Keratinocyte (primary cell): ENCODE measurements at regions not wholly inside any gene's neighbourhood (a gene's known extent, or its start where the extent isn't known, plus 50 kb on each side); places are given as distances from the start of the nearest gene placed in this dataset.

Experiments
- DNase-seq: peaks from one replicate; pipeline ENCODE4 v3.0.0-alpha.2; 2011; ENCODE audit warnings: low read depth, missing footprints, low spot score
- FAIRE-seq: peaks from 2 replicates; lab custom pipeline; 2011; peaks lifted over from hg19 to GRCh38; lab: Jason Lieb, UNC
- H2AFZ ChIP-seq: 2 replicates; pipeline ENCODE4 v1.6.0; 2012; ENCODE audit warnings: low read length, control low read depth, inconsistent platforms; ENCODE audit not compliant: control insufficient read depth
- H3K27ac ChIP-seq: 2 replicates; pipeline ENCODE4 v1.5.1; 2011; ENCODE audit warnings: low read length; ENCODE audit not compliant: control insufficient read depth, insufficient read depth
- H3K27me3 ChIP-seq: 3 replicates; pipeline ENCODE4 v1.6.0; 2011; ENCODE audit warnings: low read length; ENCODE audit not compliant: control insufficient read depth, insufficient read depth; ENCODE audit errors: extremely low read depth
- H3K36me3 ChIP-seq, 2 experiments: 2 replicates in 1 of 2; 3 replicates in 1 of 2; pipeline ENCODE4 v1.5.1; 2011; ENCODE audit warnings: low read length in 2 of 2, mild to moderate bottlenecking in 1 of 2; ENCODE audit not compliant: control insufficient read depth in 2 of 2, insufficient read depth in 2 of 2; ENCODE audit errors: extremely low read depth in 1 of 2
- H3K4me1 ChIP-seq: 3 replicates; pipeline ENCODE4 v1.5.1; 2011; ENCODE audit warnings: low read length; ENCODE audit not compliant: control insufficient read depth, insufficient read depth; ENCODE audit errors: extremely low read depth
- H3K4me2 ChIP-seq: 3 replicates; pipeline ENCODE4 v1.6.0; 2011; ENCODE audit warnings: low read depth, low read length; ENCODE audit not compliant: control insufficient read depth, insufficient read depth; ENCODE audit errors: extremely low read depth
- H3K4me3 ChIP-seq, 3 experiments: fragments of 200-600 bp in 1 of 3; sonication (generic) in 1 of 3; 2 replicates in 2 of 3; 3 replicates in 1 of 3; pipeline ENCODE4 v1.5.1; 2011 to 2016; ENCODE audit warnings: low read length in 3 of 3, mild to moderate bottlenecking in 3 of 3, control low read depth in 2 of 3, inconsistent platforms in 1 of 3, low read depth in 1 of 3, mixed read lengths in 1 of 3, mixed run types in 1 of 3, moderate library complexity in 1 of 3; ENCODE audit not compliant: control insufficient read depth in 2 of 3, insufficient read depth in 2 of 3; ENCODE audit errors: extremely low read depth in 1 of 3
- H3K79me2 ChIP-seq: 2 replicates; pipeline ENCODE4 v1.6.0; 2012; ENCODE audit warnings: low read length; ENCODE audit not compliant: control insufficient read depth, insufficient read depth
- H3K9ac ChIP-seq: 3 replicates; pipeline ENCODE4 v1.6.0; 2011; ENCODE audit warnings: low read length; ENCODE audit not compliant: control insufficient read depth, insufficient read depth; ENCODE audit errors: extremely low read depth
- H3K9me1 ChIP-seq: 3 replicates; pipeline ENCODE4 v1.6.0; 2011; ENCODE audit warnings: low read length; ENCODE audit not compliant: control insufficient read depth, insufficient read depth; ENCODE audit errors: extremely low read depth
- H3K9me3 ChIP-seq: 2 replicates; pipeline ENCODE4 v1.5.1; 2012; ENCODE audit warnings: low read depth, low read length; ENCODE audit not compliant: control insufficient read depth
- H4K20me1 ChIP-seq: 3 replicates; pipeline ENCODE4 v1.6.0; 2011; ENCODE audit warnings: low read length; ENCODE audit not compliant: control insufficient read depth, insufficient read depth; ENCODE audit errors: extremely low read depth
- CTCF ChIP-seq, 3 experiments: IDR thresholded peaks in 1 of 3; conservative IDR thresholded peaks in 1 of 3; optimal IDR thresholded peaks in 1 of 3; 2 replicates in 2 of 3; 3 replicates in 1 of 3; pipeline versions ENCODE3 to v1.5.1; 2011; ENCODE audit warnings: low read length in 3 of 3, mild to moderate bottlenecking in 3 of 3, moderate library complexity in 2 of 3, control low read depth in 1 of 3, inconsistent platforms in 1 of 3; ENCODE audit not compliant: insufficient read depth in 2 of 3; ENCODE audit errors: extremely low read depth in 1 of 3
- EZH2 ChIP-seq: IDR thresholded peaks from one replicate; pipeline ENCODE4 v1.6.1; 2012; ENCODE audit warnings: inconsistent platforms, mild to moderate bottlenecking, low read length, moderate library complexity
- dilution Hi-C: fragments of 300-500 bp; cut with MboI; formaldehyde crosslinking; loops from one replicate; pipeline ENCODE4 v1.7.0; 2020; ENCODE audit warnings: low sequenced_read_pairs; ENCODE audit not compliant: extremely low pct_ligation_motif_present

GRCh38 chr5:3282841-3283240, 312.8 kb upstream of the IRX1 start:
- Histone ChIP-seq H4K20me1 (no peaks in the 10 kb centered on the region), H3K36me3 (no peaks in the 10 kb centered on the region), H3K4me2 (no peak overlapping the region), H3K4me1 (no peaks in the 10 kb centered on the region), H3K4me3 (no peak overlapping the region), H3K79me2 (no peaks in the 10 kb centered on the region), H3K9me3 (peaks cover 5% of the 10 kb centered on the region), H3K9me1 (no peaks in the 10 kb centered on the region), H3K9ac (no peak overlapping the region), H2AFZ (no peak overlapping the region), H3K27ac (no peak overlapping the region), H3K27me3 (no peaks in the 10 kb centered on the region)
- dilution Hi-C loops, result no loop called here
- no peak for DNase-seq
- TF ChIP-seq EZH2, result no peak
- no peak for FAIRE-seq

- H3K9ac ChIP-seq, result no peak overlapping the region
- no peaks in the 10 kb centered on the region for H3K36me3 ChIP-seq
- no peaks in the 10 kb centered on the region for H3K27me3 ChIP-seq
- H3K4me1 ChIP-seq, result no peaks in the 10 kb centered on the region
- H3K4me3 ChIP-seq, result no peak overlapping the region
- H4K20me1 ChIP-seq, result no peaks in the 10 kb centered on the region
- H3K79me2 ChIP-seq, result no peaks in the 10 kb centered on the region
- H3K27ac ChIP-seq, result no peak overlapping the region
- no peak overlapping the region for H3K4me2 ChIP-seq
- TF ChIP-seq CTCF (optimal IDR thresholded peaks at IDR 0.05 in 1 of 3, IDR thresholded peaks at IDR 0.05 in 1 of 3, conservative IDR thresholded peaks at IDR 0.05 in 1 of 3; ENCODE audit: extremely low read depth in 1 of 3, insufficient read depth in 2 of 3, low read length in 3 of 3) (no peak), EZH2 (no peak)
- no peak for DNase-seq
- H3K9me1 ChIP-seq, result no peaks in the 10 kb centered on the region
- FAIRE-seq, result no peak
- dilution Hi-C loops, result no loop called here
- H3K9me3 ChIP-seq, result peaks cover 5% of the 10 kb centered on the region
- no peak overlapping the region for H2AFZ ChIP-seq
Observed at GRCh38 chr5:3281366-3281765, 314.3 kb upstream of the IRX1 start.

- DNase-seq (no peak), FAIRE-seq (no peak)
- no peaks in the 10 kb centered on the region for H3K4me1 ChIP-seq
- no peak overlapping the region for H3K9ac ChIP-seq
- H2AFZ ChIP-seq, result no peak overlapping the region
- H3K27me3 ChIP-seq, result no peaks in the 10 kb centered on the region
- H3K9me1 ChIP-seq, result no peaks in the 10 kb centered on the region
- no peak overlapping the region for H3K4me2 ChIP-seq
- H3K79me2 ChIP-seq, result no peaks in the 10 kb centered on the region
- no peaks in the 10 kb centered on the region for H4K20me1 ChIP-seq
- TF ChIP-seq CTCF (optimal IDR thresholded peaks at IDR 0.05 in 1 of 3, IDR thresholded peaks at IDR 0.05 in 1 of 3, conservative IDR thresholded peaks at IDR 0.05 in 1 of 3; ENCODE audit: extremely low read depth in 1 of 3, insufficient read depth in 2 of 3, low read length in 3 of 3) (no peak), EZH2 (no peak)
- no peaks in the 10 kb centered on the region for H3K36me3 ChIP-seq
- dilution Hi-C loops, result no loop called here
- H3K27ac ChIP-seq, result no peak overlapping the region
- no peak overlapping the region for H3K4me3 ChIP-seq
- peaks cover 5% of the 10 kb centered on the region for H3K9me3 ChIP-seq
Observed at GRCh38 chr5:3278643-3279042, 317.0 kb upstream of the IRX1 start.
